Activated CD8-positive, alpha-beta memory T cell treated with anti-CD3 and anti-CD28 coated beads for 48 hours (primary cell): ENCODE measurements at regions not wholly inside any gene's neighbourhood (a gene's known extent, or its start where the extent isn't known, plus 50 kb on each side); places are given as distances from the start of the nearest gene placed in this dataset.

Experiments used
- DNase-seq, 3 experiments: peaks; one replicate each; pipeline ENCODE4 v3.0.0-alpha.2; 2020; ENCODE audit warnings: low read depth in 2 of 3, low spot score in 2 of 3

DNA sequence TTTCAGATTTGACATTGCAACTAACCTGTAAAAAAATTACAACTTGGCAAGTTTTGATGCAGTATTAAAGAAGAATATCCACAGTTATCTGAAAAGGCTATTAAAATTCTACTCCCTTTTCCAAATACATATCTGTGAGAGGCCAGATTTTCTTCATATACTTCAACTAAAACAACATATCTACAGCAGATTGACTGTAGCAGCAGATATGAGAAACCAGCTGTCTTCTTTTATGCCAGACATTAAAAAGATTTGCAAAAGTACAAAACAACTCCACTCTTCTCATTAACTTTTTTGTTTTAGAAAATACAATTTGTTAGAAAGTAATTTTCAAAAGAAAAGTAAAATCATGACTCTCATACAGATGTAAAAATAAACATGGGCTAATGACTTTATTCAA, 281.1 kb upstream of the PCSK5 start:
- DNase-seq = no peak

DNA sequence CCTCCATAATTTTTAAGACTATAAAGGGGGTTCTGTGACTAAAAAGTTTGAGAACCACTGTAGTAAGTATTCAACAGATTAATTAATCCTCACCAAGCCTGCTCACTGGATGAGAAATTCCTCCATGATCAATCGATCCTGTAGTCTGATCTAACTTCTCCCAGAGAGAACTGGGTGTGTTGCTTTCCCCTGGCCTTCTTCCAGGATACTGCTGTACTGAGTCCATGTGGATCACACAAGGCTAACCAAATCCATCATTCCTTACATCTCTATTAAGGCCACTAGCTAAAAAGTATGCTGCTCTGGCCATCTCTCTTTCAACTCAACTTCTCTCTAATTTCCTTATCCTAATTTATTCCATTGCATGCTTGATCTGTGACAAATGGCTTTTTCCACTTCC, 280.2 kb upstream of the PCSK5 start:
- no peak for DNase-seq

DNA sequence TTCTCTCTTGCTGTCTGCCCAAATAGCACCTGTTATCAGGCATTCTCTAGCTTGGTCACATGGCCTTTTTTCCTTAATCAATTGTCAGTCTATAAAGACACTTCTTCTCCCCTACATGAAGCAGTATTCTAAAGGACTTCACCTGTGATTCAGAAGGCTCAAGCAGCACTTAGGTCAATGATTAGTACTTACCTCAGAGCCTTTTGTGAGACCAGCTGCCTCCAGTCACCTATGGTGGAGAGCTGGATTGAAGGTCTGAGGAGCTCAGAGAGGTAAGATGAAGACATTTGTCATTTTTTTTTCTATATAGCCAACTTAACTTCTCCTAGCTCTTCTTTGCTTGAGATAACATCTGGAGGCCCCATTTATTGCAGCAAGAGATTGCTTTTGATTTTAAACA, 278.3 kb upstream of the PCSK5 start:
- no peak for DNase-seq

GRCh38 chr9:75612754-75613153, 277.7 kb upstream of the PCSK5 start:
- DNase-seq = no peak

GRCh38 chr9:75615284-75615683, 275.2 kb upstream of the PCSK5 start:
- DNase-seq = no peak

DNA sequence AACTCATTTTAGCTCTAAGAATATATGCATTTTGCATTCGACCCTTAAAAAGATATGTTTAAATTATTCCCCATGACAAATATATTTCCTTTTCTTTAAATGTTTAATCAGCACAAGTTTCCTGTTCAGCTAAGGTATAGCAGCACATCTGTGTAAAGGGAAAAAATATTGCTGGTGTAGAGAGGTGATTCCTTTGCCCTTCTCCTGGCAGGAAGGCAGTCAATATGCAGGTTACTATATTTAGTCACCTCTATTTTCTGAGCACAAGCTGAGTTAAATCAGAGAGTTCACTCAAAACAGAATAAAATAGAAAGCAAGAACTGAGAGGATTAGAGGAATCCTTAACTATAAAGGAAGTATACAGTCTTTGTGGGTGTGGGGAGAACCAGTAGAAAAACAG, 274.4 kb upstream of the PCSK5 start:
- no peak for DNase-seq

- no peak for DNase-seq
These were observed 273.5 kb upstream of the PCSK5 start for GRCh38 chr9:75616841-75617566.

DNA sequence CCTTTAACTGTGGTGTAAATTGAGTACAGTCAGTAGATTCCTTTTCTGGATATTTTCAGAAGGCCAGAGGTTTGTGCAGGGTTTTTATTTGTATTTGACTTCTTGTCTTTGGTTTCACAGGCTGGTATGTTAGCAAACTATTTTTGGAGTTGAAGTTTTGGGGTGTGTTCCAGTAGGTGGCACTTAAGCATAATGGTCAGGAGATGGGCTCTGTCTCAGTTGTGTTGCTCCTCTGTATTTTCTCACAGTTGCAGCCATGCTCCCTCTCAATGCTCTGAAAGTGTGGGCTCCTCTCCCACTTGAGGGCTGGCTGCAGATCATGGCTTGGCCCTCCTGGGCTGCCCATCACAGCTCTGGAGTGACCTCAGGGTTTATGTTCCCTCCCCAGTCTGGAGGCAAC, 267.0 kb upstream of the PCSK5 start:
- DNase-seq = no peak

GRCh38 chr9:75624998-75625397, 265.5 kb upstream of the PCSK5 start:
- DNase-seq = no peak

- DNase-seq = no peak
These were observed 263.6 kb upstream of the PCSK5 start for GRCh38 chr9:75626860-75627259.

GRCh38 chr9:75628952-75629351, 261.5 kb upstream of the PCSK5 start:
- DNase-seq = no peak

DNA sequence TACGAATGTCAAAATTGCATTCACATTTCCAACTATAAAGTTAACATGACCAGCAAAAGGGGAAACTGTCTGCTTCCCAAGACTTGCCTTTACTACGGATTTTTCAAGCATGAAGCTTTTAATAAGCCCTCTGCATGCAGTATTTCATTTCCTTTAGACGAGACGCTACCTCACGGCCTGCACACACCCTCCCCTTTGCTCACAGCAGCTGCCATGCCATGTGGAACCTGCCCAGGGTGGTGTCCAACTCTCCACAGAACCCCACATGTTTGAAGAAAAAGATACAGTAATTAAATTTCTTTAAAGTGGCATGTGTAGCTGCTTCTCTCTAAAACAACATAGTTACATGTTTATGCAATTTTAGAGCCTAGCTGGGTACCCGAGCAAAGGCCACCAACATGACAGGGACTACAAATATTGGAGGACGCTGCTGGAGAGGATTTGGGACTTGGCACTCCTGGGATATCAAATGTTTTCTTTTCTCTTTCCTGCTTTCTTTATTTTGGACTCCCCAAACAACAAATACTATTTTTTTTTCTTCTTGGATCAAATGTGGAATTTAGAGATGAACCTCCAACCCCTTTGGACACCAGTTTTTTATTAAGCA, 256.9 kb upstream of the PCSK5 start:
- DNase-seq = no peak

DNA sequence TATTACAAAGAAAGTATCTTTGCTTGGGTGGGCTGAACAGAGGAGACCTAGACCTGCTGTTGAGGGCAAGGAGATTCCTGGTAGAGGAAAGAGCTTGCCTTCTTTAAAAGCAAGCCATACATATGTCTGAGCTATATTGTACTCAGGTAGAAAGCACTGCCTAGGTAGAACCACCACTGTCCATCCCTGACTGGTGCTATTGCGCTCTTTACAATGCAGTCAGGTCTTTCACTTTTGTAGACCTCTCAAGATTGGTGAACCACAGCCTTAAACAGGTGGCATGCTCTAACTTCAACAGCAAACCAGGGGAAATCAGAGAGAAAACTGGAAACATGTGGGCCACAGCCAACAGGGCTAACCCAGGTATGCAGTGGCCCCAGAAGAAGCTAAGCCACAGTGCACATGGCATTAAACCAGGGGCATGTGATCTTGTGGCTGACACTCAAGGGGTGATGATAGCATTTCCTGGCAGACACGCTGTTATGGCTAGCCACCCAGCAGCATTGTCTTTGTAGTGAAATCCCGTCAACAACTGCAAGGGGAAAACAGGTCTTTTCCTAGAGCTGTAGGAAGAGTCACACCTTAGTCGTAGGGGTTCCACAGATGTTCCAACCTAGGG, 253.9 kb upstream of the PCSK5 start:
- no peak for DNase-seq

DNA sequence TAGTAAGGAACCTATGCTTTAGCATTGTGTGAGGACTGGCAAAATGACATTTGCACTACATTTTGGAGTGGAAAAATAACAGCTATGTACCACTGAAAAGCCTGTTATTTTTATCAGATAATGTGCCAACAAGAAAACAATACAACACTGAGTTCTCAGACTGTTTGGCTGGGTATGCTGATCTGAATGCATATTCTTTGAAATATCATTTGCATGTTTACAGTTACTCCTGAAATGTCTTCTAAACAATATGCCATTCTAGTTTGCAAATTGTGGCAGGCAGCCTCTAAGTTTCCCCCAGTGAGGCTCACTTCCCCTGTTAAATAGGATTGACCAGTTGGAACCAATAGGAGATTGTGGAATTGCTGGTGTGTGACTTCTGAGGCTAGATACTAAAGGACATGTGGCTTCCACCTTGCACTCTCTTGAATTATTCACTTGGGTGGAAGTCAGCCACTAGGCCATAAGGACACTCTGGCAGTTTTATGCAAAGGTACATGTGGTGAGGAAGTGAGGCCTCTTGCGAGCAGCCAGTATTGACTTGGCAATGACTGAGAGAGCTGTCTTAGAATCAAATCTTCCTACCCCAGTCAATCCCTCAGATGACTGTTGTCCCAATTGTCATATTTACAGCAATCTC, 250.4 kb upstream of the PCSK5 start:
- DNase-seq = no peak

- DNase-seq = no peak
These were observed 248.0 kb upstream of the PCSK5 start for GRCh38 chr9:75642522-75642921.

GRCh38 chr9:75644649-75645048, 245.8 kb upstream of the PCSK5 start:
- DNase-seq = no peak

DNA sequence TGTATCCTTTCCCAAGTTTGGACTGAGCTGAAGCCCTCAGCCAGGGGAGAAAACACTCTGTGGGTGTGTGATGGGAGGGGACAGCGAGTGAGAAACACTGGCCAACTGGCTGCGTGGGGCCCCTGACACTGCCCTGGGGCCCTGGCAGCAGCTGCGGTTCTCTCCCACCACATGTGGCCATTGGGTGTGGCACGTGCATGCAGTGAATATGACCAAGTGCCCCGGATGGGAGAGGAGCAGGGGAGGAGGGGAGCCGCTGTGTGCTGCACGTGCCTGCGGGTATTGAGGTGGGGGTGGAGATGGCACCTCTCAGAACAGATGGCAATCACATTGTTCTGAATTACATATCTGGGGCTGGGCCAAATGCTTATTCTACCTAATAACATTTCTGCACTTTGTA, 242.4 kb upstream of the PCSK5 start:
- DNase-seq = no peak

DNA sequence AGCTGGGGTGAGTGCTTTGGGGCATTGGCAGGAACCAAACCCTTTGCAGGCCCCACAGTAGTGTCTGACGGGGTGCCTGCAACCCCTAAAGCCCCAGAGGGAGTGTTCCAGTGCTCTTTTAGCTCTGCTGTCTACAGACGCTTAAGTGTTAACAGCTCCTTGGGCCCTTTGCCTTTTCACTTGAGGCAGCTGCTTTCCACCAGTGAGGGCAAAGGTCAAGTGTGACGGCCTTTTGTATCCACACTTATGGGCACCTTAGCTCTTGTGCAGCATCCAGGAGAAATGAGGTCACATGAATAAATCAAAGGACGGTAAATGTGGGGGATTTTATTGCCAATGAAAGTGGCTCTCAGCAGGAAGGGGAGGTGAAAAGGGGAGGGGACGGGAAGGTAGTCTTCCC, 241.4 kb upstream of the PCSK5 start:
- DNase-seq = no peak

DNA sequence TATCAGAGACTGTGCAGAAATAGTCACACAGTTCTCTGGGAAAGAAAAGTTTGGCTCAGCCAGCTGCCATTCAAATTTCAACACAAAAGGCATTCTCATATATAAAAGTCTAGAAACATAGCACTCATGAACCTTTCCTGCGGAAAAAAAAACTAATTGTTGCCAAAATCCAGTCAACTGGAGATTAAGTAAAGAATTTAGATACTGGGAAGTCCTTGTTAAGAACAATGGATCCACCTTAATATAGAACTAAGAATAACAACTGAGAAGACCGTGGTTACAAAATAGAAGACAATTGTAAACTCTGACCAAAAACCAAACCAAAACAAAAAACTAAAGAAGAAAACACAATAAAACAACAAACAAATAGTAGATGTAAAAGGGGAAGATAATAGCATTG, 238.8 kb upstream of the PCSK5 start:
- no peak for DNase-seq

GRCh38 chr9:75653335-75653734, 237.1 kb upstream of the PCSK5 start:
- DNase-seq = no peak

- DNase-seq = no peak
These were observed 236.7 kb upstream of the PCSK5 start for GRCh38 chr9:75653750-75654149.

- DNase-seq = no peak
These were observed 233.5 kb upstream of the PCSK5 start for GRCh38 chr9:75657015-75657414.
